A549 (cell line): ENCODE measurements at regions not wholly inside any gene's neighbourhood (a gene's known extent, or its start where the extent isn't known, plus 50 kb on each side); places are given as distances from the start of the nearest gene placed in this dataset.

Source experiments
- ATAC-seq, 2 experiments: fragments of 200-7000 bp in 1 of 2; fragments of >200 bp in 1 of 2; cut with Nextera tagmentation in 1 of 2; cut with Tn5 transposase in 1 of 2; 3 replicates each; pipeline versions ENCODE4 v1.8.0 to v1.9.1; 2018 to 2020; ENCODE audit warnings: mild to moderate bottlenecking in 1 of 2, moderate library complexity in 1 of 2
- CTCF ChIA-PET: fragments of 300-600 bp; sonication (Branson Sonifier 250); formaldehyde crosslinking; extraction: SDS; loops from one replicate; lab custom pipeline; 2021; ENCODE audit warnings: antibody characterized with exemption, inconsistent platforms; lab: Yijun Ruan, JAX
- POLR2A ChIA-PET: fragments of 350-600 bp; formaldehyde crosslinking; extraction: SDS; loops from one replicate; lab custom pipeline; 2021; ENCODE audit warnings: antibody characterized with exemption, inconsistent platforms; lab: Yijun Ruan, JAX
- DNase-seq, 2 experiments: peaks; one replicate each; pipeline versions ENCODE4 v3.0.0 to v3.0.0-alpha.2; 2011 to 2016; ENCODE audit warnings: low read depth in 1 of 2, low spot score in 1 of 2
- FAIRE-seq: peaks from 2 replicates; lab custom pipeline; 2011; peaks lifted over from hg19 to GRCh38; lab: Jason Lieb, UNC
- H3K27ac ChIP-seq, 2 experiments: fragments of >200 bp; sonication (Bioruptor Twin); formaldehyde crosslinking; 3 replicates each; pipeline ENCODE4 v1.5.1; 2016 to 2017
- H3K4me1 ChIP-seq: fragments of >200 bp; sonication (Bioruptor Twin); formaldehyde crosslinking; 3 replicates; pipeline ENCODE4 v1.6.1; 2016
- H3K4me2 ChIP-seq: fragments of >200 bp; sonication (Bioruptor Twin); formaldehyde crosslinking; 3 replicates; pipeline ENCODE4 v1.6.1; 2016
- H3K4me3 ChIP-seq: fragments of >200 bp; sonication (Bioruptor Twin); formaldehyde crosslinking; 3 replicates; pipeline ENCODE4 v1.5.1; 2016
- H3K9me3 ChIP-seq: fragments of >200 bp; sonication (Bioruptor Twin); formaldehyde crosslinking; 3 replicates; pipeline ENCODE4 v1.6.1; 2016
- ATOH8 ChIP-seq: fragments of 250-450 bp; sonication (Bioruptor Pico); IDR thresholded peaks from 2 replicates; pipeline ENCODE4 v1.5.0; 2020; ENCODE audit warnings: low read depth, mild to moderate bottlenecking, moderate library complexity
- CBX2 ChIP-seq: fragments of 200-600 bp; sonication (generic); IDR thresholded peaks from 2 replicates; pipeline ENCODE4 v1.6.1; 2016; ENCODE audit warnings: low read depth, mild to moderate bottlenecking, borderline replicate concordance
- CBX8 ChIP-seq: fragments of 200-600 bp; sonication (generic); IDR thresholded peaks from 2 replicates; pipeline ENCODE4 v1.6.1; 2016
- CHD2 ChIP-seq: fragments of 150-350 bp; IDR thresholded peaks from 2 replicates; pipeline ENCODE4 v1.6.1; 2014; ENCODE audit warnings: low read length; ENCODE audit not compliant: partially characterized antibody
- EHMT2 ChIP-seq: fragments of 200-600 bp; sonication (generic); IDR thresholded peaks from 2 replicates; pipeline ENCODE4 v1.6.1; 2016; ENCODE audit warnings: antibody characterized with exemption, low read depth, mild to moderate bottlenecking, moderate library complexity
- ELK1 ChIP-seq: fragments of 150-350 bp; IDR thresholded peaks from 2 replicates; pipeline ENCODE4 v1.6.1; 2014; ENCODE audit warnings: low read depth, mild to moderate bottlenecking, low read length
- EP300 ChIP-seq, 2 experiments: fragments of >200 bp; sonication (Bioruptor Twin); formaldehyde crosslinking; IDR thresholded peaks; 2 replicates in 1 of 2; 3 replicates in 1 of 2; pipeline ENCODE4 v1.6.1; 2016 to 2017
- ESRRA ChIP-seq: fragments of 150-350 bp; IDR thresholded peaks from 2 replicates; pipeline ENCODE4 v1.6.1; 2014; ENCODE audit warnings: mild to moderate bottlenecking, low read length, borderline replicate concordance
- FOSB ChIP-seq: fragments of 250-450 bp; sonication (Bioruptor Pico); IDR thresholded peaks from 2 replicates; pipeline ENCODE4 v1.5.0; 2020; ENCODE audit warnings: mild to moderate bottlenecking, moderate library complexity
- HDAC2 ChIP-seq: fragments of 200-600 bp; sonication (generic); IDR thresholded peaks from 2 replicates; pipeline ENCODE4 v1.6.1; 2016
- HEYL ChIP-seq: fragments of 250-450 bp; sonication (Bioruptor Pico); IDR thresholded peaks from 2 replicates; pipeline ENCODE4 v1.8.0; 2021; ENCODE audit warnings: mild to moderate bottlenecking, moderate library complexity
- HOXB5 ChIP-seq: fragments of 250-450 bp; sonication (Bioruptor Pico); IDR thresholded peaks from 2 replicates; pipeline ENCODE4 v1.5.0; 2020; ENCODE audit warnings: mild to moderate bottlenecking, moderate library complexity
- JUN ChIP-seq, 2 experiments: fragments of >200 bp; sonication (Bioruptor Twin); formaldehyde crosslinking; IDR thresholded peaks; 2 replicates in 1 of 2; 3 replicates in 1 of 2; pipeline ENCODE4 v1.6.1; 2016 to 2017
- JUNB ChIP-seq: fragments of >200 bp; sonication (Bioruptor Twin); formaldehyde crosslinking; IDR thresholded peaks from 2 replicates; pipeline ENCODE4 v1.6.1; 2016
- KDM1A ChIP-seq: fragments of 200-600 bp; sonication (generic); IDR thresholded peaks from 2 replicates; pipeline ENCODE4 v1.6.1; 2016; ENCODE audit warnings: low read depth, mild to moderate bottlenecking
- KDM5A ChIP-seq: fragments of 200-600 bp; sonication (generic); IDR thresholded peaks from 2 replicates; pipeline ENCODE4 v1.6.1; 2016; ENCODE audit warnings: antibody characterized with exemption, mild to moderate bottlenecking
- MAFK ChIP-seq: fragments of 450-650 bp; IDR thresholded peaks from 2 replicates; pipeline ENCODE4 v1.6.1; 2014; ENCODE audit not compliant: partially characterized antibody
- MAZ ChIP-seq: fragments of 150-350 bp; IDR thresholded peaks from 2 replicates; pipeline ENCODE4 v1.6.1; 2014; ENCODE audit warnings: antibody characterized with exemption, low read depth, low read length, borderline replicate concordance
- MYC ChIP-seq: IDR thresholded peaks from 2 replicates; pipeline ENCODE4 v1.6.1; 2012; ENCODE audit warnings: mild to moderate bottlenecking, inconsistent platforms, low read length, improper control_type of control experiment, borderline replicate concordance
- NPAS2 ChIP-seq: fragments of 250-450 bp; sonication (Bioruptor Pico); IDR thresholded peaks from 2 replicates; pipeline ENCODE4 v1.8.0; 2022; ENCODE audit warnings: mild to moderate bottlenecking, moderate library complexity, borderline replicate concordance
- PBX3 ChIP-seq: IDR thresholded peaks from 2 replicates; pipeline ENCODE4 v1.6.1; 2012
- POLR2AphosphoS2 ChIP-seq: conservative IDR thresholded peaks from 2 replicates; pipeline ENCODE4 v1.6.1; 2012; ENCODE audit warnings: low read length, improper control_type of control experiment, inconsistent platforms
- RAD21 ChIP-seq, 2 experiments: fragments of >200 bp in 1 of 2; sonication (Bioruptor Twin) in 1 of 2; formaldehyde crosslinking in 1 of 2; IDR thresholded peaks in 1 of 2; conservative IDR thresholded peaks in 1 of 2; 2 replicates in 1 of 2; 3 replicates in 1 of 2; pipeline ENCODE4 v1.6.1; 2012 to 2018; ENCODE audit warnings: inconsistent platforms in 1 of 2
- RNF2 ChIP-seq: fragments of 200-600 bp; sonication (generic); IDR thresholded peaks from 2 replicates; pipeline ENCODE4 v1.6.1; 2016; ENCODE audit warnings: low read depth, mild to moderate bottlenecking, antibody characterized with exemption, moderate library complexity, borderline replicate concordance
- SMC3 ChIP-seq: fragments of >200 bp; sonication (Bioruptor Twin); formaldehyde crosslinking; IDR thresholded peaks from 3 replicates; pipeline ENCODE4 v1.6.1; 2018; ENCODE audit warnings: inconsistent platforms
- TFCP2L1 ChIP-seq: fragments of 250-450 bp; sonication (Bioruptor Pico); IDR thresholded peaks from 2 replicates; pipeline ENCODE4 v1.5.0; 2021; ENCODE audit warnings: mild to moderate bottlenecking
- ZNF302 ChIP-seq: fragments of 250-450 bp; sonication (Bioruptor Pico); IDR thresholded peaks from 2 replicates; pipeline ENCODE4 v1.9.0; 2021; ENCODE audit warnings: inconsistent platforms, mild to moderate bottlenecking, moderate library complexity
- WGBS: methylation state at CpG from one replicate; pipeline ENCODE4 v1.1.6; 2017; ENCODE audit errors: missing lambda C conversion rate; 5-methylcytosine and 5-hydroxymethylcytosine counted together
- TF ChIP-seq, protein P1 (sequence below): IDR thresholded peaks from 2 replicates; pipeline ENCODE4 v1.6.1; 2012
- TF ChIP-seq, protein P2 (sequence below): IDR thresholded peaks from 2 replicates; pipeline ENCODE4 v1.6.1; 2012; ENCODE audit warnings: low read depth, borderline replicate concordance
- TF ChIP-seq, protein P3 (sequence below): fragments of >200 bp; sonication (Bioruptor Twin); formaldehyde crosslinking; IDR thresholded peaks from 2 replicates; pipeline ENCODE4 v1.6.1; 2016

GRCh38 chr3:118587847-118588246 lies 446.8 kb downstream of the IGSF11 start:
- ATAC-seq: no peak

DNA sequence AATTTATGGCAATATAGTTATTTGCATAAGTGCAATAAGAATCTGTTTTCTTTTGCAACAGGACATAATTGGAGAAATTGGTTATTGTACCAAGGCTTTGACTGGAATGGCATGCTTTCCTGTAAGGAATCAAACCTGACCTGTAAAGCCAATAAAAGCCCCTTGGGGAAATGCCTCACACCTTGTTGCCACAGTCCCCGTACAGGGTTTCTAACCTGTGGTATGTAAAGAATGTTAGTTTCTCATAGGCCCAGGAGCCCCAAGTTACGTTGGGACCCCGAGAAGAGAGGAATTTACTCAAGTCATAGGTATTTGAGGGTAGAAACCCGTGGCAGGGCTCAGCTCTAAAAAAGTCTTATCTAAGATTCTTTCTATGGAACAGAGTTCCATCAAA lies 441.4 kb downstream of the IGSF11 start:
- Histone ChIP-seq H3K27ac (no peak overlapping the region), H3K4me2 (no peak overlapping the region), H3K4me3 (no peak overlapping the region), H3K4me1 (no peaks in the 10 kb centered on the region), H3K9me3 (no peaks in the 10 kb centered on the region)
- DNase-seq: no peak
- 12% methylated on average over 4 of the region's 4 CpGs for WGBS
- TF ChIP-seq KDM1A (no peak), FOSB (CRISPR knock-in tag) (no peak), EP300 (IDR thresholded peaks at IDR 0.05) (no peak), TFCP2L1 (no peak), HOXB5 (CRISPR knock-in tag) (no peak), MAFK (no peak), NPAS2 (CRISPR knock-in tag) (no peak), KDM5A (no peak)
- TF ChIP-seq, protein P1, sequence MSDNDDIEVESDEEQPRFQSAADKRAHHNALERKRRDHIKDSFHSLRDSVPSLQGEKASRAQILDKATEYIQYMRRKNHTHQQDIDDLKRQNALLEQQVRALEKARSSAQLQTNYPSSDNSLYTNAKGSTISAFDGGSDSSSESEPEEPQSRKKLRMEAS: no peak
- ChIA-PET POLR2A (no interaction called here), CTCF (no interaction called here)
- FAIRE-seq: no peak
- no peak for ATAC-seq

More at GRCh38 chr3:118587847-118588246, 446.8 kb downstream of the IGSF11 start:
- CTCF ChIA-PET: no interaction called here
- POLR2A ChIA-PET: no interaction called here
- DNase-seq: no peak
- H3K4me1 ChIP-seq: no peaks in the 10 kb centered on the region
- H3K4me3 ChIP-seq: no peak overlapping the region
- TF ChIP-seq ATOH8 (CRISPR knock-in tag) (no peak), MYC (no peak), HDAC2 (no peak), HEYL (no peak), ZNF302 (no peak), CHD2 (no peak), MAZ (no peak)
- TF ChIP-seq, protein P1: no peak
- TF ChIP-seq, protein P2, sequence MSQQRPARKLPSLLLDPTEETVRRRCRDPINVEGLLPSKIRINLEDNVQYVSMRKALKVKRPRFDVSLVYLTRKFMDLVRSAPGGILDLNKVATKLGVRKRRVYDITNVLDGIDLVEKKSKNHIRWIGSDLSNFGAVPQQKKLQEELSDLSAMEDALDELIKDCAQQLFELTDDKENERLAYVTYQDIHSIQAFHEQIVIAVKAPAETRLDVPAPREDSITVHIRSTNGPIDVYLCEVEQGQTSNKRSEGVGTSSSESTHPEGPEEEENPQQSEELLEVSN: no peak
- no peak overlapping the region for H3K4me2 ChIP-seq
- H3K9me3 ChIP-seq: no peaks in the 10 kb centered on the region
- no peak overlapping the region for H3K27ac ChIP-seq
- no peak for FAIRE-seq

- no peak overlapping the region for H3K4me2 ChIP-seq
- no peaks in the 10 kb centered on the region for H3K4me1 ChIP-seq
- POLR2A ChIA-PET: no interaction called here
- no peak overlapping the region for H3K27ac ChIP-seq
- no peaks in the 10 kb centered on the region for H3K9me3 ChIP-seq
- CTCF ChIA-PET: no interaction called here
- no peak overlapping the region for H3K4me3 ChIP-seq
- DNase-seq: no peak
- no peak for ATAC-seq
- no peak for FAIRE-seq
- TF ChIP-seq RNF2: no peak
- TF ChIP-seq EHMT2: no peak
- TF ChIP-seq RAD21 (conservative IDR thresholded peaks at IDR 0.05 in 1 of 2, IDR thresholded peaks at IDR 0.05 in 1 of 2): no peak
- no peak for TF ChIP-seq SMC3
- no peak for TF ChIP-seq ESRRA
- TF ChIP-seq CBX2: no peak
- no peak for TF ChIP-seq POLR2AphosphoS2
- TF ChIP-seq, protein P1: no peak
- no peak for TF ChIP-seq PBX3
- no peak for TF ChIP-seq JUNB
- TF ChIP-seq JUN (IDR thresholded peaks at IDR 0.05): no peak
- TF ChIP-seq ATOH8 (CRISPR knock-in tag): no peak
- no peak for TF ChIP-seq CBX8
- no peak for TF ChIP-seq EP300 (IDR thresholded peaks at IDR 0.05)
- TF ChIP-seq MYC: no peak
- TF ChIP-seq ELK1: no peak
- TF ChIP-seq, protein P3, sequence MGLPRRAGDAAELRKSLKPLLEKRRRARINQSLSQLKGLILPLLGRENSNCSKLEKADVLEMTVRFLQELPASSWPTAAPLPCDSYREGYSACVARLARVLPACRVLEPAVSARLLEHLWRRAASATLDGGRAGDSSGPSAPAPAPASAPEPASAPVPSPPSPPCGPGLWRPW: no peak
- TF ChIP-seq MAZ: no peak
Measured at GRCh38 chr3:118597184-118597583, 437.5 kb downstream of the IGSF11 start.
